ENCODE measurements at regions not wholly inside any gene's neighbourhood (a gene's known extent, or its start where the extent isn't known, plus 50 kb on each side); places are given as distances from the start of the nearest gene placed in this dataset.
"Not testable (repeated sequence)": the region's sequence is repeated elsewhere in the genome, so short reads cannot be mapped to it uniquely, and the experiment has no call there.

- no peaks in the 10 kb centered on the region for H4K20me1 ChIP-seq
- no peak overlapping the region for H3K4me3 ChIP-seq
- no peaks in the 10 kb centered on the region for H3K27me3 ChIP-seq
- TF ChIP-seq Cebpa-rat (IDR thresholded peaks at IDR 0.05), result no peak
- no peak overlapping the region for H3K4me2 ChIP-seq
- H3K36me3 ChIP-seq, result no peaks in the 10 kb centered on the region
- H3K4me1 ChIP-seq, result no peaks in the 10 kb centered on the region
- no peak overlapping the region for H3K9ac ChIP-seq
- H3K27ac ChIP-seq, result no peak overlapping the region
- no peaks in the 10 kb centered on the region for H3K9me3 ChIP-seq
Measured at GRCh38 chr5:171540865-171541264, 121.4 kb downstream of the FGF18 start.

GRCh38 chr5:171541341-171541776 lies 121.9 kb downstream of the FGF18 start:
- Histone ChIP-seq H3K9me3 (no peaks in the 10 kb centered on the region), H3K4me2 (no peak overlapping the region), H3K36me3 (no peaks in the 10 kb centered on the region), H4K20me1 (no peaks in the 10 kb centered on the region), H3K4me3 (no peak overlapping the region), H3K9ac (no peak overlapping the region), H3K27me3 (no peaks in the 10 kb centered on the region), H3K4me1 (no peaks in the 10 kb centered on the region), H3K27ac (no peak overlapping the region)
- no peak for TF ChIP-seq Cebpa-rat (IDR thresholded peaks at IDR 0.05)

- Histone ChIP-seq H3K4me1 (no peaks in the 10 kb centered on the region), H3K36me3 (no peaks in the 10 kb centered on the region), H3K9ac (no peak overlapping the region), H3K4me2 (no peak overlapping the region), H3K9me3 (no peaks in the 10 kb centered on the region), H3K27me3 (no peaks in the 10 kb centered on the region), H3K27ac (no peak overlapping the region), H4K20me1 (no peaks in the 10 kb centered on the region), H3K4me3 (no peak overlapping the region)
- TF ChIP-seq Cebpa-rat (IDR thresholded peaks at IDR 0.05), result no peak
Measured at GRCh38 chr5:171542525-171543140, 123.2 kb downstream of the FGF18 start.

DNA sequence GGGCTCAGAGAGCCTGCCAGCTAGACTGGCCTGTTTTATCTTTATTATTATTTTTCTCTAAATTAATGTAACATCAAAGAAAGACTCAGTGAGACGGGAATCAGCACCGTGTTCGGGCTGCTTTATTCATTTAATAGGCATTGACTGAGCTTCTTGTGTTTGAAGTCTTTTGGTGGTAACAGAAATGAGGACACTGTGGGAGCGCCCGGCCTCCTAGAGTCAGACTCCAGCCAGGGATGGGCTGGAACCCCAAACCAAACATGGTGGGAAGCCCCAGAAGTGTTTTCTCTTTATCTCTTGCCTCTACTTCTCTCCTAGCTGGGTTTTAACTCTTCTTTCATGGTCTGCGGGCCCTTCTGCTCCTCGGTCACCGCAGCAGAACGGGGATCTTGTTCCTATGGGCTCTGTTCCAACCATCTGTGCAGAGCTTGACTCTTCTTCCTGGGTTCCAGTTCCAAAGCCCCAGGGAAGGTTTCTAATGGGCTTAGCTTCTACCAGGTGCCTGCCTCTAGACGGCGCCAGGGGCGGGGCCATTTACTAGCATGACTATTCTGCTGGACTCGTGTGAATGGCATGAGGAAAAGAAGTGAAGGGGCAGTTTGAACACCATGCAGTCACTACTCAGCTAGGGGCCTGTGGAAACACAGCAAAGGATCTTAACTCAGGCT lies 123.8 kb downstream of the FGF18 start:
- H3K9me3 ChIP-seq, result no peaks in the 10 kb centered on the region
- no peak overlapping the region for H3K4me3 ChIP-seq
- no peaks in the 10 kb centered on the region for H3K4me1 ChIP-seq
- H3K9ac ChIP-seq, result no peak overlapping the region
- no peak overlapping the region for H3K4me2 ChIP-seq
- H3K27ac ChIP-seq, result no peak overlapping the region
- no peaks in the 10 kb centered on the region for H3K36me3 ChIP-seq
- no peaks in the 10 kb centered on the region for H3K27me3 ChIP-seq
- TF ChIP-seq Cebpa-rat (IDR thresholded peaks at IDR 0.05), result no peak
- no peaks in the 10 kb centered on the region for H4K20me1 ChIP-seq

DNA sequence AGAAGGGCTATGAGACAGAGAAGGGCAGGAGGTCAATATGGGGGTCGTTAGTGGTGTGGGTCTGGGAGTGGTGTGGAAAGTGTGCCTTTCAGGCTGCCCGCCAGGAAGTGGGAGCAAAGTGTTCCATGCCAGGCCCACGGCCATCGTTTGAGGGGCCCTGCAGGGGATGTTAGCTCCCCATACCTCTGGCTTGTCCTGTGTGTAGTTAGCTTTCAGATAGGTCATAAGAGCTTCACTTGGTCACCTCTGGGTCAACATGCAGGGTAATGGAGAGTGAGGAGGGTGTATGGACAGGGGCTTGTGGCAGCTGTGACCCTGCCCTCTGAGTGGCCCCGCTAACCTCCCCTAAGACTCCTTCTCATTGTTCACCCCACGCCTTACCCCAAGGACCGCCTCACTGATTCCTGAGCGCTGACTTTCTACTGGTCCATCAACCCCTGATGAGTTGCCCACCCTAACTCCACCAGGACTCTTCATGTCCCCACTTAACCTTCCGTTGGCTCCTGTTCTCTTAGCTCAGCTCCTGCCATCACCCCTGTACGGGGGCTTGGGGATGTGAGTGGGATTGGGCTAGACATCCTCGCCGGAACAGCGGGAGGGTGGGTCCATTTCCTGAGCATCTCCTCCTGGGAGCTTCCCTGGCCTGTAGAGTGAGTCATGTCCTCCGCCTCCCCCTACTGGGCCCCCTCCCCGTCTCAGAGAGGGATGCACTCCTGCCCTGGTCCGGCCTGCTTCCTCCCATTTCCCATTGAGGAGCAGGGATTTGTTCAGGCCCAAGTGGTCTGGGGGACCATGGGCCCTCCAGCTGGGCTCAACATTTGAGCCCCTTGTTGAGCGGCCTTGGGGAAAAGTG lies 125.7 kb downstream of the FGF18 start:
- Histone ChIP-seq H3K4me2 (no peak overlapping the region), H3K36me3 (no peaks in the 10 kb centered on the region), H3K4me3 (no peak overlapping the region), H3K9ac (no peak overlapping the region), H3K27me3 (no peaks in the 10 kb centered on the region), H3K4me1 (no peaks in the 10 kb centered on the region), H4K20me1 (no peaks in the 10 kb centered on the region), H3K9me3 (no peaks in the 10 kb centered on the region), H3K27ac (no peak overlapping the region)
- TF ChIP-seq Cebpa-rat (IDR thresholded peaks at IDR 0.05), result no peak

- no peaks in the 10 kb centered on the region for H3K27me3 ChIP-seq
- TF ChIP-seq Cebpa-rat (IDR thresholded peaks at IDR 0.05), result no peak
- no peak overlapping the region for H3K9ac ChIP-seq
- H3K36me3 ChIP-seq, result no peaks in the 10 kb centered on the region
- H3K27ac ChIP-seq, result no peak overlapping the region
- H3K4me3 ChIP-seq, result no peak overlapping the region
- no peaks in the 10 kb centered on the region for H3K4me1 ChIP-seq
- H3K9me3 ChIP-seq, result 0 out of 2 replicates have a peak, but pooled peaks cover 3% of the 10 kb centered on the region
- no peaks in the 10 kb centered on the region for H4K20me1 ChIP-seq
- no peak overlapping the region for H3K4me2 ChIP-seq
Measured at GRCh38 chr5:171549274-171549673, 129.8 kb downstream of the FGF18 start.

DNA sequence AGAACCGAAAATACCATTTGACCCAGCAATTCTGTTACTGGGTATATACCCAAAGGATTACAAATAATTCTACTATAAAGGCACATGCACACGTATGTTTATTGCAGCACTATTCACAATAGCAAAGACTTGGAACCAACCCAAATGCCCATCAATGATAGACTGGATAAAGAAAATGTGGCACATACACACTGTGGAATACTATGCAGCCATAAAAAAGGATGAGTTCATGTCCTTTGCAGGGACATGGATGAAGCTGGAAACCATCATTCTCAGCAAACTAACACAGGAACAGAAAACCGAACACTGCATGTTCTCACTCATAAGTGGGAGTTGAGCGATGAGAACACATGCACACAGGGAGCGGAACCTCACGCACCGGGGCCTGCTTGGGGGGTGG lies 134.4 kb downstream of the FGF18 start:
- not testable (repeated sequence) for H4K20me1 ChIP-seq, H3K4me1 ChIP-seq, H3K4me3 ChIP-seq, H3K27me3 ChIP-seq, H3K36me3 ChIP-seq, H3K27ac ChIP-seq, H3K9me3 ChIP-seq, H3K9ac ChIP-seq, H3K4me2 ChIP-seq

GRCh38 chr5:171555160-171555559 lies 135.7 kb downstream of the FGF18 start:
- H3K36me3 ChIP-seq, result no peaks in the 10 kb centered on the region
- H4K20me1 ChIP-seq, result no peaks in the 10 kb centered on the region
- H3K4me3 ChIP-seq, result no peak overlapping the region
- no peak overlapping the region for H3K9ac ChIP-seq
- H3K27ac ChIP-seq, result no peak overlapping the region
- H3K9me3 ChIP-seq, result 0 out of 2 replicates have a peak, but pooled peaks cover 3% of the 10 kb centered on the region
- no peaks in the 10 kb centered on the region for H3K27me3 ChIP-seq
- H3K4me1 ChIP-seq, result no peaks in the 10 kb centered on the region
- no peak for TF ChIP-seq Cebpa-rat (IDR thresholded peaks at IDR 0.05)
- no peak overlapping the region for H3K4me2 ChIP-seq

DNA sequence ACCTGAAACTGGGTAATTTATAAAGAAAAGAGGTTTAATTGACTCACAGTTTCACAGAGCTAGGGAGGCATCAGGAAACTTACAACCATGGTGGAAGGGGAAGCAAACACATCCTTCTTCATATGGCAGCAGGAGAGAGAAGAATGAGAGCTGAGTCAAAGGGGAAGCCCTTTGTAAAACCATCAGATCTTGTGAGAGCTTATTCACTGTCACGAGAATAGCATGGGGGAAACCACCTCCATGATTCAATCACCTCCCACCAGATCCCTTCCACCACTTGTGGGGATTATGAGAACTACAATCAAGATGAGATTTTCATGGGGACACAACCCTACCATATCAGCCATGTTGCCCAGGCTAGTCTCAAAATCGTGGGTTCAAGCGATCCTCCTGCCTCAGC lies 143.4 kb downstream of the FGF18 start:
- Histone ChIP-seq H4K20me1 (no peaks in the 10 kb centered on the region), H3K4me2 (no peak overlapping the region), H3K27me3 (no peaks in the 10 kb centered on the region), H3K9me3 (peaks cover 15% of the 10 kb centered on the region; the same call in 1 of the 2 replicates), H3K36me3 (no peaks in the 10 kb centered on the region), H3K9ac (no peak overlapping the region), H3K27ac (no peak overlapping the region), H3K4me3 (no peak overlapping the region), H3K4me1 (no peaks in the 10 kb centered on the region)
- TF ChIP-seq Cebpa-rat (IDR thresholded peaks at IDR 0.05), result no peak

GRCh38 chr5:171568389-171568788 lies 148.9 kb downstream of the FGF18 start:
- no peaks in the 10 kb centered on the region for H4K20me1 ChIP-seq
- no peak overlapping the region for H3K4me2 ChIP-seq
- no peak for TF ChIP-seq Cebpa-rat (IDR thresholded peaks at IDR 0.05)
- H3K27me3 ChIP-seq, result no peaks in the 10 kb centered on the region
- no peaks in the 10 kb centered on the region for H3K36me3 ChIP-seq
- peaks cover 33% of the 10 kb centered on the region for H3K9me3 ChIP-seq
- H3K4me1 ChIP-seq, result no peaks in the 10 kb centered on the region
- H3K4me3 ChIP-seq, result no peak overlapping the region
- no peak overlapping the region for H3K9ac ChIP-seq
- no peak overlapping the region for H3K27ac ChIP-seq
